RWPE1 (cell line): ENCODE measurements at regions not wholly inside any gene's neighbourhood (a gene's known extent, or its start where the extent isn't known, plus 50 kb on each side); places are given as distances from the start of the nearest gene placed in this dataset.

Source experiments
- CTCF ChIA-PET: fragments of 350-600 bp; sonication (Branson Sonifier 250); formaldehyde crosslinking; extraction: SDS; loops from one replicate; lab custom pipeline; 2021; lab: Yijun Ruan, JAX
- POLR2A ChIA-PET: fragments of 400-600 bp; formaldehyde crosslinking; extraction: SDS; loops from one replicate; lab custom pipeline; 2020; ENCODE audit warnings: antibody characterized with exemption; ENCODE audit not compliant: low non-redundant PET; lab: Yijun Ruan, JAX
- DNase-seq: peaks from one replicate; pipeline ENCODE4 v3.0.0; 2012; ENCODE audit warnings: low spot score
- H3K27ac ChIP-seq: fragments of 450-650 bp; 2 replicates; pipeline ENCODE4 v1.5.1; 2017
- TF ChIP-seq, protein P1 (sequence below): fragments of 450-650 bp; conservative IDR thresholded peaks from 2 replicates; pipeline ENCODE4 v1.5.1; 2017; ENCODE audit warnings: low read depth, mild to moderate bottlenecking

DNA sequence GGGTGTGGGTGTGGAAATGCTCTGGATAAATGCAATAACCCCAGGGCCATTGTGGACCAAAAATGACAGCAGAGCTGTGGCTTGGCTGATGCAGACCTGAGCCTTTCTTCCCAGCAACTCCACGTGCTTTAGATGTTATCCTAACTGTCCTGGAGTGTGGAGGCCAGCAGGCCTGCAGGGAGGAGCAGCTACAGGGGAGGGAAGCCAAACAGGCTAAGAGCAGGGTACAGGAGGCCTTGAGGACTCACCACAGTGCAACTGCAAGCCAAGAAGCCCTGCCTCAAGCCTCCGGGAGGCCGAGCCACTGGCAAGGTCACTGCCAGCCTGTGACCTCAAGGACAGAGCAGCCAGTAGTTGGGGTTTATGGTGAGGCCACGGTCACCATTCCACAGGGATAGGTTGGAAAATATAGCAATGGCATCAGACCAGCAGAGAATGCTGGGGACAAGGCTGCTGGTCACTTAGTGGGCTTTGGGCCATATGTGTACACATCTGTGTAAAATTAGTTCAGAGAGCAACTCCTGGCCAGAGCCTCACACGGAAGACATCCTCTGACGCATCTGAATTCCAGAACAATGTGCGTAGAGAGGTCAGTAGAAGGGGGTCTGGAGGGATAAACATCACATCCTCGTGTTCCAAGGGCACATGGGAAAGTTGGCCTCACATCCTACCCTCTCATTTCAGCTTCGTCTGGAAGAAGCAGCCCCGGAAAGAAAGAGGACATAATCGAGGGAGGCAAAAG lies 76.2 kb upstream of the UPP2 start:
- CTCF ChIA-PET = interaction anchor here (1.4 kb wide), 1 partner anchor 8 kb away, joined by 4 read pairs; no protein-coding TSS in a partner anchor

DNA sequence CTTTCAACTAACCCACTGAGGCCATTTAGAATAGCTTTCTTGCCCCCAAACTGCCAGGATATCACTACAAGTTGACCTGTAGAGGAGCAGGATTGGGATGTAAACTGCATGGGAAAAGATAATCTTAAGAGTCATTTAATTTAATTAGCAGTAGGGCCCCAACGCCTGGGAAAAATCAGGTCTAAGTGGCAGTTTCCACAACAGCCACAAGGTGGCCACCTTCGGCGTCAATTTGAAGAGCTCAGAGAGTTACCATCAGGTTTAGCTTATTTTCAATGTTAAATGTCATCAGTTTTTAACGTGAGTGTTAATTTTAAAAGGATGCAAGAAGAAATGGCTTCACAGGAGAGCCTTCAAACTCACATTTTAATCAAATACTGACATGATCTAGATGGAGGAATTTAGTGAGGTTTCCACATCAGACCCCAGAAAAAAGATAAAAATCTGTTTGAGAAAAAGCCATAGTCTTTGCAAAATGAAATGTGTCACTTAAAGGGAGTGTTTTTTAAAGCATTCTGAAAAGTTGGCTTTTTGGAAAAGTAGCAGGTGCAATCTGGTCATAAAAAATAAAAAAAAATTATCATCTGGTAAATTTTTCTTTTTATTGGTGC lies 77.3 kb upstream of the UPP2 start:
- peak; percentile 55 for DNase-seq

More for the DNA sequence above, 76.2 kb upstream of the UPP2 start:
- POLR2A ChIA-PET = no interaction called here
- TF ChIP-seq, protein P1, sequence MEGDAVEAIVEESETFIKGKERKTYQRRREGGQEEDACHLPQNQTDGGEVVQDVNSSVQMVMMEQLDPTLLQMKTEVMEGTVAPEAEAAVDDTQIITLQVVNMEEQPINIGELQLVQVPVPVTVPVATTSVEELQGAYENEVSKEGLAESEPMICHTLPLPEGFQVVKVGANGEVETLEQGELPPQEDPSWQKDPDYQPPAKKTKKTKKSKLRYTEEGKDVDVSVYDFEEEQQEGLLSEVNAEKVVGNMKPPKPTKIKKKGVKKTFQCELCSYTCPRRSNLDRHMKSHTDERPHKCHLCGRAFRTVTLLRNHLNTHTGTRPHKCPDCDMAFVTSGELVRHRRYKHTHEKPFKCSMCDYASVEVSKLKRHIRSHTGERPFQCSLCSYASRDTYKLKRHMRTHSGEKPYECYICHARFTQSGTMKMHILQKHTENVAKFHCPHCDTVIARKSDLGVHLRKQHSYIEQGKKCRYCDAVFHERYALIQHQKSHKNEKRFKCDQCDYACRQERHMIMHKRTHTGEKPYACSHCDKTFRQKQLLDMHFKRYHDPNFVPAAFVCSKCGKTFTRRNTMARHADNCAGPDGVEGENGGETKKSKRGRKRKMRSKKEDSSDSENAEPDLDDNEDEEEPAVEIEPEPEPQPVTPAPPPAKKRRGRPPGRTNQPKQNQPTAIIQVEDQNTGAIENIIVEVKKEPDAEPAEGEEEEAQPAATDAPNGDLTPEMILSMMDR = no peak
- H3K27ac ChIP-seq = no peak overlapping the region
- no peak for DNase-seq

DNA sequence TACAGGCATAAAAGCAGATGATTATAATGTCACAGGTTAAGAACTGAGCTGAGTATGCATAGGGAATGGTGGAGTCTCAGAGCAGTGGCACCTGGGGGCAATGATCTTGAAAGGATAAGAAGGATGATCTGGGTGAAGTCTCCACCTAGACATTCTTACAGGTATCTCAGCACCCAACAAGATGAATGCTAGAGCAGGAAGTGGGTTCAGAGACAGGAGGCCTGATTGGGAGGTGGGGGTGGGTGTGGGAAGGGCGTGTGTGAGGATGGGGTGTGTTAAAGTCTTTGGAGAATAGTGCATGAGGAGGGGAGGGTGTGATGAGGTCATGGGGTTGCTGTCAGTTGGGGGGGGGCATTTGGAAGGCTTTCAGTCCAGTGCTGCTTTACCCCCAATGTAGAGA lies 78.8 kb upstream of the UPP2 start:
- no peak for DNase-seq
- ChIA-PET POLR2A (no interaction called here), CTCF (interaction anchor here (0.5 to 2.0 kb wide), 3 partner anchors 403 to 731 kb away, joined by 4 to 8 read pairs (median 5); no protein-coding TSS in a partner anchor)
- TF ChIP-seq, protein P1 = no peak
- H3K27ac ChIP-seq = no peak overlapping the region

More for the DNA sequence above, 77.3 kb upstream of the UPP2 start:
- TF ChIP-seq, protein P1 = peak; percentile 82
- ChIA-PET CTCF (interaction anchor here (0.5 to 2.0 kb wide), 19 partner anchors 9 to 966 kb away, joined by 3 to 12 read pairs (median 4); no protein-coding TSS in a partner anchor), POLR2A (no interaction called here)
- H3K27ac ChIP-seq = no peak overlapping the region

DNA sequence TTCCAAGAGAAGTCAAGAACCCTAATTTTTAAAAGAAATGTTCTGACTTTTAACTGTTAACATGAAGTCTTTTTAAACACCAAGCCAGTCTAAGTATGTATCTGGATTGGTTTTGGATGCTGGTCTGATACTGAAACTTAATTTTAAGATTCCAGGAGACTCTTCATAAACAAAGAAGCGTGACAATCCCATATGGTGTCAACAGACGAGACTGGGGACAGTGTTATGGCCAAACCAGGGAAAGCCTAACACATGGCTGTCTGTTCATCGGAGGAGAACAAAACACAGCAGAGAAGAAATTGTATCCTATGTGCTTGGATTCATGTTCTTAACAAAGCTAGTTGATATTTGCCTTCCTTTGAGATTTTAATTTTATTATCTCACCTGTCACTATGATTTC lies 80.5 kb upstream of the UPP2 start:
- CTCF ChIA-PET = interaction anchor here (0.6 to 1.4 kb wide), 4 partner anchors 12 to 792 kb away, joined by 3 to 8 read pairs (median 4); no protein-coding TSS in a partner anchor

DNA sequence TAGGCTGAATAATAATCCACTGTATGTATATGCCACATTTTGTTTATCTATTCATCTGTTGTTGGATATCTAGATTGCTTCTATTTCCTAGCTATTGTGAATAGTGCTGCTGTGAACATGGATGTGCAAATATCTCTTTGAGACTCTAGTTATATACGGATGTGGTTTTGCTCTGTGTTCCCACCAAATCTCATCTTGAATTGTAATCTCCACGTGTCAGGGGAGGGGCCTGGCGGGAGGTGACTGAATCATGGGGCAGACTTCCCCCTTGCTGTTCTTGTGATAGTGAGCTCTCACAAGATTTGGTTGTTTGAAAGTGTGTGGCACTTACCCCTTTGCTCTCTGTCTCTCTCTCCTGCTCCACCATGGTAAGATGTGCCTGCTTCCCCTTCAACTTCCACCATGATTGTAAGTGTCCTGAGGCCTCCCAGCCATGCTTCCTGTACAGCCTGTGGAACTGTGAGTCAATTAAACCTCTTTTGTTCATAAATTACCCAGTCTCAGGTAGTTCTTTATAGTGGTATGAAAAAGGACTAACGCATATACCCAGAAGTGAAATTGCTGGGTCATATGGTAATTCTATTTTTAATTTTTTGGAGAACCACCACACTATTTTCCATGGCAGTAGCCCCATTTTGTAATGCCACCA lies 86.1 kb upstream of the UPP2 start:
- DNase-seq = no peak
- POLR2A ChIA-PET = no interaction called here
- H3K27ac ChIP-seq = no peak overlapping the region
- TF ChIP-seq, protein P1 = no peak
- CTCF ChIA-PET = interaction anchor here (0.6 kb wide), 1 partner anchor 133 kb away, joined by 5 read pairs; no protein-coding TSS in a partner anchor

More for the DNA sequence above, 80.5 kb upstream of the UPP2 start:
- POLR2A ChIA-PET = no interaction called here
- TF ChIP-seq, protein P1 = no peak
- DNase-seq = no peak
- H3K27ac ChIP-seq = no peak overlapping the region

DNA sequence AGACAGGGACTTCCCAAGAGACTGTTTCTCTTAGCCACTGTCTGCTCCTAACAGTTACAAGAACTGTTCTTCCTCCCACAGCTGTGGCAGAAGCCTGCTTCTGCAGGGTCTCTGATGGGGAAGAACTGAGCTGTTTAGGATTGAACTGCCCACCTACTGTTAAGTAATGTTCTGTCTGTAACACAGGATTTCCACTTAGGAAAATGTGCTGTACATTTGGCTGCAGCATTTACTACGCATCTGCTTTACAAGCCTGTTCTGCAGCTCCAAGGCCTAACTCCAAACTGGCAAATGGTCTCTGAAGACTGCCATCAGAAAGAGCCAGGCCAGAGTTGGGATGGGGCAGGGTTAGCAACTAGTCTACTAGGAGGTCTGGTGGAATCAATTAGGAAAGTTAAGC lies 87.8 kb upstream of the UPP2 start:
- TF ChIP-seq, protein P1 = no peak
- H3K27ac ChIP-seq = no peak overlapping the region
- POLR2A ChIA-PET = no interaction called here
- no peak for DNase-seq
- CTCF ChIA-PET = no interaction called here
